Colonic mucosa (tissue), 4 donors: ENCODE measurements at regions not wholly inside any gene's neighbourhood (a gene's known extent, or its start where the extent isn't known, plus 50 kb on each side); places are given as distances from the start of the nearest gene placed in this dataset.

Source experiments
- DNase-seq: peaks from one replicate; pipeline ENCODE4 v3.0.0-alpha.2; 2020
- H3K27ac ChIP-seq: fragments of 200-600 bp; one replicate; pipeline ENCODE4 v1.8.0; 2021
- H3K27me3 ChIP-seq: fragments of 200-600 bp; one replicate; pipeline ENCODE4 v1.8.0; 2021
- H3K36me3 ChIP-seq: fragments of 200-600 bp; one replicate; pipeline ENCODE4 v1.8.0; 2021
- H3K4me1 ChIP-seq: fragments of 200-600 bp; one replicate; pipeline ENCODE4 v1.8.0; 2021; ENCODE audit warnings: mild to moderate bottlenecking
- H3K4me3 ChIP-seq: fragments of 200-600 bp; one replicate; pipeline ENCODE4 v1.8.0; 2021
- H3K9ac ChIP-seq, 2 donors: one replicate each; pipeline ENCODE4 v1.7.0; 2013; ENCODE audit warnings: control low read depth in 2 of 2, low read depth in 2 of 2, low read length in 2 of 2
- H3K9me3 ChIP-seq: fragments of 200-600 bp; one replicate; pipeline ENCODE4 v1.8.0; 2021
- CTCF ChIP-seq: fragments of 200-600 bp; IDR thresholded peaks from one replicate; pipeline ENCODE4 v1.8.0; 2022; ENCODE audit warnings: antibody characterized with exemption, mild to moderate bottlenecking
- intact Hi-C: fragments of 100-400 bp; cut with DNase I; formaldehyde crosslinking; loops from one replicate; pipeline ENCODE4 v1.14.1; 2022
- donor health status: healthy.
- donor health status: DM: no; HTN: no; CAD: no.
- donor health status: DM: no; HTN: no; CAD: no.

- H3K9me3 ChIP-seq: no peaks in the 10 kb centered on the region
- H3K4me3 ChIP-seq: no peak overlapping the region
- no peaks in the 10 kb centered on the region for H3K27me3 ChIP-seq
- no peaks in the 10 kb centered on the region for H3K4me1 ChIP-seq
- no peaks in the 10 kb centered on the region for H3K36me3 ChIP-seq
- H3K27ac ChIP-seq: no peak overlapping the region
- DNase-seq: no peak
- H3K9ac ChIP-seq: no peak overlapping the region
- intact Hi-C loops: no loop called here
- TF ChIP-seq CTCF: no peak
These were observed 156.2 kb downstream of the TMCO5A start for GRCh38 chr15:38090678-38091077.

GRCh38 chr15:38091078-38091645 is 156.7 kb downstream of the TMCO5A start:
- intact Hi-C loops: no loop called here
- no peak for TF ChIP-seq CTCF
- DNase-seq: no peak
- Histone ChIP-seq H3K4me3 (no peak overlapping the region), H3K27me3 (no peaks in the 10 kb centered on the region), H3K36me3 (no peaks in the 10 kb centered on the region), H3K9me3 (no peaks in the 10 kb centered on the region), H3K9ac (no peak overlapping the region), H3K4me1 (no peaks in the 10 kb centered on the region), H3K27ac (no peak overlapping the region)

GRCh38 chr15:38093931-38094330 is 158.7 kb upstream of the SPRED1 start:
- H3K4me1 ChIP-seq: no peaks in the 10 kb centered on the region
- H3K27ac ChIP-seq: no peak overlapping the region
- DNase-seq: no peak
- no peaks in the 10 kb centered on the region for H3K9me3 ChIP-seq
- no peak overlapping the region for H3K4me3 ChIP-seq
- TF ChIP-seq CTCF: no peak
- intact Hi-C loops: no loop called here
- no peak overlapping the region for H3K9ac ChIP-seq
- H3K36me3 ChIP-seq: no peaks in the 10 kb centered on the region
- H3K27me3 ChIP-seq: no peaks in the 10 kb centered on the region

GRCh38 chr15:38102972-38103371 is 149.7 kb upstream of the SPRED1 start:
- no peak overlapping the region for H3K27ac ChIP-seq
- no peak overlapping the region for H3K4me3 ChIP-seq
- no peak overlapping the region for H3K9ac ChIP-seq
- no peaks in the 10 kb centered on the region for H3K9me3 ChIP-seq
- H3K27me3 ChIP-seq: no peaks in the 10 kb centered on the region
- DNase-seq: no peak
- intact Hi-C loops: no loop called here
- H3K4me1 ChIP-seq: no peaks in the 10 kb centered on the region
- TF ChIP-seq CTCF: no peak
- H3K36me3 ChIP-seq: no peaks in the 10 kb centered on the region

- Histone ChIP-seq H3K9me3 (no peaks in the 10 kb centered on the region), H3K36me3 (no peaks in the 10 kb centered on the region), H3K27me3 (no peaks in the 10 kb centered on the region), H3K9ac (no peak overlapping the region), H3K4me3 (no peak overlapping the region), H3K4me1 (no peaks in the 10 kb centered on the region), H3K27ac (no peak overlapping the region)
- no peak for DNase-seq
- intact Hi-C loops: no loop called here
- TF ChIP-seq CTCF: no peak
These were observed 149.1 kb upstream of the SPRED1 start for GRCh38 chr15:38103564-38103963.

- no peak overlapping the region for H3K27ac ChIP-seq
- no peaks in the 10 kb centered on the region for H3K36me3 ChIP-seq
- no peaks in the 10 kb centered on the region for H3K4me1 ChIP-seq
- intact Hi-C loops: no loop called here
- no peaks in the 10 kb centered on the region for H3K9me3 ChIP-seq
- no peak for TF ChIP-seq CTCF
- no peaks in the 10 kb centered on the region for H3K27me3 ChIP-seq
- DNase-seq: no peak
- H3K4me3 ChIP-seq: no peak overlapping the region
- no peak overlapping the region for H3K9ac ChIP-seq
These were observed 141.6 kb upstream of the SPRED1 start for GRCh38 chr15:38111070-38111469.
